Urothelium cell line (cell line): ENCODE measurements at regions not wholly inside any gene's neighbourhood (a gene's known extent, or its start where the extent isn't known, plus 50 kb on each side); places are given as distances from the start of the nearest gene placed in this dataset.
A peak's percentile ranks its signal among the peaks of the same experiment; 100 is the strongest.

Experiments
- DNase-seq: peaks from one replicate; pipeline ENCODE4 v3.0.0; 2011; ENCODE audit warnings: low spot score, mixed read lengths
- FAIRE-seq: peaks from 2 replicates; lab custom pipeline; 2011; peaks lifted over from hg19 to GRCh38; lab: Jason Lieb, UNC

- DNase-seq (no peak), FAIRE-seq (peak; percentile 95)
Observed at GRCh38 chr4:36917413-36917812, 327.1 kb upstream of the NWD2 start.

GRCh38 chr4:36919721-36920120 lies 324.8 kb upstream of the NWD2 start:
- DNase-seq (no peak), FAIRE-seq (no peak)

GRCh38 chr4:36921476-36922216 lies 322.9 kb upstream of the NWD2 start:
- DNase-seq = no peak
- FAIRE-seq = no peak

DNA sequence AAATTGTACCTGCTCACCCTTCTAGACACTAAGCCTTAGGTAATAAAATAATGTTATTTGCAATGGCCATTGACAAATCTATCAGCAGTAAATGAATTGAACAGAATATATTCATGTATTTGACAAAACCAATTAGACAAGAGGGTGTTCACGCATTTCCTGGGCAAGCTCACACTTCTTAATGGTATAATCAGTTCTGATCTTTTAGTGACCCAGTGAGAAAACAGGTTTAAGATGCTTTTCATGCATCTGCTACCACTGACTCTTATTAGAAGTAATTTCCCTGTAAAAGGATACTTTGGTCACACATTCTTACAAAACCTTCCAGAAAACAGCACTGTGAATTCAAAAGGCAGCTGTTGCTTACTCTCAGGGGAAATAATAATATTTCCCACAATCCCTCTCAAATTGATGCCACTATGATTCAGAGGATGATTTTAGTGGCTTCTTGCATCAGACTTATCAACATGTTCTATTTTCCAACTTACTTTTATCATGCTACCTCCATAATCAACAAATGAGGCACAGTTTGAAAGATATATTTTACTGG lies 313.9 kb upstream of the NWD2 start:
- no peak for FAIRE-seq
- no peak for DNase-seq

DNA sequence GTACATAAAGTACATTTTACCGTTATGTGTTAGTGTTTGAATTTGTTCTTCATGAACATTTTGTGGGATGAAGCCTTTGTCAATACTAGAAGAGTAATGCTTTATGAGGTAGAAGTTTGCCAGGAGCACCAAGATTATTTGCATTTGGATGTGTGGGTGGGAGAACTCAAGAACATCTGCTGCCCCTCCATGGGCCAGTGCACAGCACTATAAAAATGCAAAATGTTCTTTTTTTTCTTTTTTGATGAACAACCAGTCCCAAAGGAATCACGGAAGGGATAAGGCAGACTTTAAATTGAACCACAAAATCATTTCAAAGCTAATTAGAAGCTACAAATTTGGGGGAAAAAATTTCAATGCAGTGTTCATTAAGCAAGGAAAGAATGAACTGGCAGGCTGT lies 300.3 kb upstream of the NWD2 start:
- no peak for FAIRE-seq
- no peak for DNase-seq

DNA sequence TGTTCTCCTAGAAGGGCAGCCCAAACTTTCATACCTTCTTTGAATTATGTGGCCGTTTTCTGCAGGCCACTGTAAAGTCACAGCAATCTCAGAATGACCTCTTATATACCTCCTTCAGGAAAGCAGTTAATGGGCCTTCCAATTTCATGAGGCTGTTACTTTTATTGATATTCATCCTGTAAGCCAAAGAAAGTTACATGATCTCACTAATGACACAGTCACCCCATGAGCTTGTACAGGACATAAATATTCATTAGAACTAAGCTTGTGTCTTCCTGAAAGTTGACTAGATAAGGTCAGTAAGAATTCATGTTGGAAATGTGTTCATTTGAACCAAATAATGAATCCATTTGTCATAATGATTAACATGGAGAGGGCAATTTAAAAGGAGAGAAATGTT lies 283.1 kb upstream of the NWD2 start:
- no peak for FAIRE-seq
- no peak for DNase-seq

- FAIRE-seq = peak; percentile 89
Observed at GRCh38 chr4:36966756-36967460, 277.6 kb upstream of the NWD2 start.

DNA sequence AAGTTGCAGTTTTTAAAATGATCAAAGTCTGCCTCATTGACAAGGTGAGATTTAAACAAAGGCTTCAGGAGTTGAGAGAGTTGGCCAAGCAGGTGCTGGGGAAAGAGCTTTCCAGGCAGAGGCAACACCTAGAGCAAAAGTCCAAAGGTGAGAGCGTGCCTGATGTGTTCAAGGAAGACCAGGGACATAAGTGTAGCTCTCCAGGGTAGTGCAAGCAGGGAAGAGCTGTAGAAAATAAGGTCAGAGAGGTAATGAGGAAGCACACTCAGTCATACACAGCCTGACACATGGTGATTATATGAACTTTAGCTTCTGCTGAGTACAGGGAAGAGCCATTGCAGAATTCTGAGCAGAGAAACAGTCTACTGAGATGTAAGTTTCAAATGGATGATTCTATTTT lies 265.0 kb upstream of the NWD2 start:
- FAIRE-seq (no peak), DNase-seq (no peak)

More at GRCh38 chr4:36966756-36967460, 277.6 kb upstream of the NWD2 start:
- DNase-seq = no peak

DNA sequence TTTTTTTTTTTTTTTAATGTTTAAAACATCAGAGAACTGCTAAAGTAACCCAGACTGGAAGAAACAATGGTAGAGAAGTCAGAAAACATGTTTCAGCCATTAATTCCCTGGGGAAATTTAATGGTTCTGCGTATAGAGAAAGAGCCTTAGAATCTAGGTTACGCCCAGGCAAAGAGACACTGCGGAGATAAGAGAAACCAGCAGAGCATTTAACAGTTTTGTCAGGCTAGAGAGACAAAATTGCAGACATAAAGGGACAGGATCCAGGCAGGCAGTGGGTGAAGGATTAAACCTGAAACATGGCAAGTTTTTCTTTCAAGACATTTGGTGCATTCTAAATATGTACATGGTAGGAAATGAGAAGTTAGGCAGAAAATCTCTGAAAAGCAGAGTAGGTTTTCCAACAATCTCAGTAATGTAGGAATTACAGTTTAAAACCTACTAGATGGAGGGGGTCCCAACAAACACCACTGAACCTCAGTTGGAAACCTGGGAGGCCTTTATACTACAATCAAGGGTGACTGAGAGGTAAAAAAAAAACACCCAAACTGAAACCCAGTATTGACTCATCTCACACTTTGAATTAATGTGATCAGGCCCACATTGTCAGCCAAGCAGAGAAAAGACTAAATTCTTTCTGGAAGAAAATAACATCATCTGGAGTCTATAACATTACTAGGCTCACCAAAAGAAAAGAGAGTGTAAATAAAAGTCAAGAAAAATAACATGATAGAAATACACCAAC lies 254.2 kb upstream of the NWD2 start:
- no peak for FAIRE-seq
- no peak for DNase-seq

DNA sequence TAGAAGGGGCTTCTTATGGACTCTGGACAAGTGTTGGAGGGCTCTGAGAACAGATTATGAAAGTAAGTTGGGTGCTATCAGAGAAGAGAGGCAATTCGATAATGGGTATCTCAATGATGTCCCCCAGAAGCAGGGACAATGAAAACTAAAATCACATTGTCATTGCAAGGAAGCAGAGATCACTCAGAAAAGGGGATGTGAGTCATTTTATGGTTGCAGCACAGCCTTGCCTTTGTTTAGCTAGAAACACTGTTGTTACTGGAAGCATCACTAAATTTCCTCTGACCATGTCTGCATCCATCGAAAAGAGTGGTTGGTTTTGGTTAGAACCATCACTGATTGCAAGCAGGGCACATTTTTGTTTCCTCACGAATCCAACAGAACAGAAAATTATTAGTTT lies 246.8 kb upstream of the NWD2 start:
- DNase-seq (peak; percentile 53), FAIRE-seq (peak; percentile 88)

- FAIRE-seq (no peak), DNase-seq (no peak)
Observed at GRCh38 chr4:37000281-37000680, 244.3 kb upstream of the NWD2 start.

GRCh38 chr4:37001688-37002436 lies 242.7 kb upstream of the NWD2 start:
- FAIRE-seq = peak; percentile 94
- DNase-seq = peak; percentile 72

DNA sequence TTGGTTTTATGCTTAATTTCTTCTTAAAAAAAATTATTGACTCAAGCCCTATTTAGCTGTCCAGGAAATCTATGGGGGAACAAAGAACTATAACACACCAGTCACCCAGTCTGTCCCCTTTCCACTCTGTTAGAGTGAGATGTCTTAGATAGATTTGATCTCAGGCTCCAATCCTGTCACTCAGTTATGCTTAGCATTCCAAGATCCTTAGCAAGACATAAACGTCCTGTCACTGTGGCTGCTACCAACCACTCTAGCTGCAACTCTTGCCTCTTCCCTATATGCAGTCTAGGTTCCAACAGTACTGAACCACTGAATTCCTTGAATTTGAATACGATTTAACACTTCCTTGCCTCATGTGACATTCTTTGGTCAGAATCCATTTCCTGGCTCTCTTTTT lies 241.9 kb upstream of the NWD2 start:
- DNase-seq (peak; percentile 17), FAIRE-seq (peak; percentile 66)

GRCh38 chr4:37008199-37008598 lies 236.3 kb upstream of the NWD2 start:
- DNase-seq = peak; percentile 58
- peak; percentile 88 for FAIRE-seq

GRCh38 chr4:37014584-37014983 lies 230.0 kb upstream of the NWD2 start:
- DNase-seq (no peak), FAIRE-seq (no peak)

GRCh38 chr4:37015391-37015790 lies 229.2 kb upstream of the NWD2 start:
- DNase-seq (no peak), FAIRE-seq (no peak)

DNA sequence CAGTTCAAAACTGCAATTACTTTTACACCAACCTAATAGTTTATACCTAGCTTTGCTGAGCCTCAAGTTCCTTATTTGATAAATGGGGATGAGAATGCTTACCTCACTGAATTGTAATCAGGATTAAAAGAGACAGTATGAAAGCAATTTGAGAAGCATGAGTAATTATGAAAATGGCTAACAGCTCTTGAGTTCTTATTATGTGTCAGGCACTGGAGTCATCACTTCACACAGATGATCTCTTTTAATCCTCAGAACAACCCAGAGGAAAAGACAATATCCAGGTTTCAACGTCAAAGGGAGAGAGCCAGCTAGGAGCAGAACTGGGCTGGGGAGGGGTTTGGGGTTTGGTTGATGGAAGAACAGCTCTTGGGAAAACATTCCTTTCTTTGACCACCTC lies 221.0 kb upstream of the NWD2 start:
- DNase-seq = no peak
- FAIRE-seq = no peak

- no peak for FAIRE-seq
- no peak for DNase-seq
Observed at GRCh38 chr4:37023996-37024395, 220.5 kb upstream of the NWD2 start.

DNA sequence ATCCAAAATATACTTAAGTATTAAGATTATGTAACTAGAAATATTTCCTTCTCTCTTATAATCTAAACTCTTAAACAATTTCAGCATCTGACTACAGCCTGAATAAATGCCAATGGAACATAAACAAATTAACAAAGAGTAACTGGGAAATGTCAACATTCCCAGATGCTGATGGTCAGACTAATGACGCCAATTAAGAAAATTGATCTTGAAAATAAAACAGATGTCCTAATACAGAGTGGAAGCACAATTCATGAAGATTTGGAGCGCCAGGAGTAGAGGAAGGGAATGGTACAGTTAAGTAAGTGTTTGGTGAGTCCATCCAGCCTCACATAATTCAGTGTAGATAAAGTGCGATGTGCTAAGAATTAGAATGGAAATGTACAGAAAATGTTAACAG lies 203.7 kb upstream of the NWD2 start:
- FAIRE-seq (no peak), DNase-seq (no peak)

DNA sequence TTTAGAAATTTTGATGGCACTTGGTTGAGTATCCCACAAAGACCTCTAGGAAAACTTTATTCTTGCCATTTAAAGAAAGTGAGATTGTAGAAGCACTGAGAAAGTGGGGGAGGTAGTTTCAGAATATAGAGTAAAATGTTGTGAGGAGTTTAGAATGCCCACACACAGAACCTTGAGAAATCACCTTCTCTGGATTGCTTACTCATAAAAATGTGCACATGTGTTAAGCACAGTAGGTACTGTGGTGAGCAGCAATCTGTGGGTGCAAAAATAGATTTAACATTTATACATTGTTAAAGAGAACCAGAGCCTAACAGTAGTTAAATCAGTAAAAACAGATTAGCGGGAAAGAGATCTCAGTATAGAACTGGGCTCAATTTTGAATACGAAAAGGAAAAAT lies 201.2 kb upstream of the NWD2 start:
- DNase-seq = no peak
- FAIRE-seq = no peak

GRCh38 chr4:37051111-37051510 lies 193.4 kb upstream of the NWD2 start:
- FAIRE-seq (no peak), DNase-seq (no peak)
